GM23248 (cell line): ENCODE measurements at regions not wholly inside any gene's neighbourhood (a gene's known extent, or its start where the extent isn't known, plus 50 kb on each side); places are given as distances from the start of the nearest gene placed in this dataset.
"Not testable (repeated sequence)": the region's sequence is repeated elsewhere in the genome, so short reads cannot be mapped to it uniquely, and the experiment has no call there.

Experiments
- DNase-seq: peaks from one replicate; pipeline ENCODE4 v3.0.0-alpha.2; 2015
- H2AFZ ChIP-seq: fragments of 200-600 bp; sonication (generic); 2 replicates; pipeline ENCODE4 v1.6.1; 2016; ENCODE audit warnings: antibody characterized with exemption
- H3F3A ChIP-seq: fragments of 200-600 bp; sonication (generic); 2 replicates; pipeline ENCODE4 v1.6.1; 2016; ENCODE audit warnings: mild to moderate bottlenecking, antibody characterized with exemption, mixed run types; ENCODE audit not compliant: insufficient read depth
- H3K27ac ChIP-seq: fragments of 200-600 bp; sonication (generic); 2 replicates; pipeline ENCODE4 v1.5.1; 2016; ENCODE audit warnings: mild to moderate bottlenecking
- H3K27me3 ChIP-seq: fragments of 200-600 bp; sonication (generic); replicated peaks from 2 replicates; pipeline ENCODE4 v1.6.1; 2016; ENCODE audit warnings: mild to moderate bottlenecking; ENCODE audit not compliant: insufficient read depth
- H3K36me3 ChIP-seq: fragments of 200-600 bp; sonication (generic); 2 replicates; pipeline ENCODE4 v1.6.1; 2016; ENCODE audit warnings: low read depth, mild to moderate bottlenecking
- H3K4me1 ChIP-seq: fragments of 200-600 bp; sonication (generic); 2 replicates; pipeline ENCODE4 v1.6.1; 2016; ENCODE audit warnings: mild to moderate bottlenecking; ENCODE audit not compliant: insufficient read depth
- H3K4me2 ChIP-seq: fragments of 200-600 bp; sonication (generic); one replicate; pipeline ENCODE4 v1.6.1; 2016; ENCODE audit warnings: mild to moderate bottlenecking; ENCODE audit not compliant: unreplicated experiment
- H3K4me3 ChIP-seq: fragments of 200-600 bp; sonication (generic); 2 replicates; pipeline ENCODE4 v1.5.1; 2016; ENCODE audit warnings: mild to moderate bottlenecking
- H3K79me2 ChIP-seq: fragments of 200-600 bp; sonication (generic); 2 replicates; pipeline ENCODE4 v1.6.1; 2016; ENCODE audit warnings: mild to moderate bottlenecking; ENCODE audit not compliant: insufficient read depth
- H3K9ac ChIP-seq: fragments of 200-600 bp; sonication (generic); 2 replicates; pipeline ENCODE4 v1.6.1; 2016; ENCODE audit warnings: mild to moderate bottlenecking
- H3K9me2 ChIP-seq: fragments of 200-600 bp; sonication (generic); 2 replicates; pipeline ENCODE4 v1.6.1; 2016; ENCODE audit warnings: mixed run types, mild to moderate bottlenecking, moderate library complexity; ENCODE audit not compliant: insufficient read depth
- H3K9me3 ChIP-seq: fragments of 200-600 bp; sonication (generic); one replicate; pipeline ENCODE4 v1.6.1; 2017; ENCODE audit warnings: low read depth
- H4K20me1 ChIP-seq: fragments of 200-600 bp; sonication (generic); 2 replicates; pipeline ENCODE4 v1.6.0; 2016; ENCODE audit not compliant: insufficient read depth
- EZH2 ChIP-seq: fragments of 200-600 bp; sonication (generic); IDR thresholded peaks from 2 replicates; pipeline ENCODE4 v1.6.1; 2018; ENCODE audit warnings: antibody characterized with exemption, mild to moderate bottlenecking; ENCODE audit not compliant: insufficient read depth, poor library complexity, severe bottlenecking
- EZH2phosphoT487 ChIP-seq: fragments of 200-600 bp; sonication (generic); IDR thresholded peaks from 2 replicates; pipeline ENCODE4 v1.6.1; 2018; ENCODE audit warnings: antibody characterized with exemption, moderate library complexity, mild to moderate bottlenecking, low read depth; ENCODE audit not compliant: insufficient read depth
- WGBS, 2 experiments: methylation state at CpG; one replicate each; pipeline ENCODE4 v1.1.6; 2015 to 2017; ENCODE audit warnings: low lambda C conversion rate in 2 of 2, low coverage in 1 of 2; ENCODE audit errors: missing lambda C conversion rate in 2 of 2; 5-methylcytosine and 5-hydroxymethylcytosine counted together
- in situ Hi-C: fragments of 300-500 bp; cut with MboI; formaldehyde crosslinking; loops from 2 replicates; pipeline ENCODE4 v1.15.0; 2020

DNA sequence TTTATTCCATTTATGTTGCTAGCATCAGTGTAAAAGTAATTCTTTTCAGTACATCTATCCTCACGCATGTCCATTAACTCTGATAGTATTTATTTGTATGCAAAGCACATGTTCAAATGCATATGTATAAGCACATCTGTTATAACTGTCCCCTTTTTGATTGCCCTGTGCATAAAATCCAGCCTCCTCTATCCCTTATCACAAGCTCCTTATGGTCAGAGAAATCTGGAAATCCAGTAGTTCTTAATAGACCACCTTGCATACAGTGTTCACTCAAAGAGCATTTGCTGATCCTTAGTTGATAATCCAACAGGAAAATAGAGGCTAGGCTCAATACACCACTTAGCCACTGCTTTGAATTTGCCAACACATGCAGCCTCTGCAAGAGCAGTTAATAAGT, 443.5 kb downstream of the AASDHPPT start:
- H2AFZ ChIP-seq: no peak overlapping the region
- H3K9ac ChIP-seq: no peak overlapping the region
- no peaks in the 10 kb centered on the region for H3F3A ChIP-seq
- DNase-seq: no peak
- H4K20me1 ChIP-seq: no peaks in the 10 kb centered on the region
- WGBS, 2 experiments: 67 to 85% methylated on average over 1 of the region's 1 CpG
- no peaks in the 10 kb centered on the region for H3K9me2 ChIP-seq
- H3K27ac ChIP-seq: no peak overlapping the region
- TF ChIP-seq EZH2: no peak
- TF ChIP-seq EZH2phosphoT487: no peak
- no peaks in the 10 kb centered on the region for H3K9me3 ChIP-seq
- no peak overlapping the region for H3K4me2 ChIP-seq
- no peaks in the 10 kb centered on the region for H3K79me2 ChIP-seq
- no peaks in the 10 kb centered on the region for H3K36me3 ChIP-seq
- no peak overlapping the region for H3K4me3 ChIP-seq
- no peaks in the 10 kb centered on the region for H3K4me1 ChIP-seq
- in situ Hi-C loops: no loop called here
- no peaks in the 10 kb centered on the region for H3K27me3 ChIP-seq

DNA sequence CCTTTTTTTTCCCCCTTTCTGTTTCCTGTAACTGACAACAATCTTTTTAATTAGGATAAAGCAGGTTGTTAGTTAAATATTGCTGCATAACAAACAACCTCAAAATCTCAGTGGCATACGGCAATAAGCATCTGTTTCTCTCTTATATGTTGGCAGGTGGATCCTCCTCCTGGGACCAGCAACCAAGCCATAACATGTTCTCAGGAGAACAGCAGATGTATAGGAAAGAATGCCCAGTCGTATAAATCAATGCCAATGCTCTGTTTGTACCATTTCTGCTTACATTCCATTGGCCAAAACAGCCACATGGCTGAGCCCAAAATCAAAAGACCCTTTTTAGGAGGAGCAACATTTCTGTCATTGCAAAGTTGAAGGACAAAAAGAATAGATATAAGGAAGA, 445.7 kb downstream of the AASDHPPT start:
- Histone ChIP-seq H2AFZ (no peak overlapping the region), H3K4me1 (no peaks in the 10 kb centered on the region), H3K9me2 (no peaks in the 10 kb centered on the region), H3K9ac (no peak overlapping the region), H3K27me3 (no peaks in the 10 kb centered on the region), H3K4me2 (no peak overlapping the region), H3K9me3 (no peaks in the 10 kb centered on the region), H4K20me1 (no peaks in the 10 kb centered on the region), H3K27ac (no peak overlapping the region), H3K79me2 (no peaks in the 10 kb centered on the region), H3F3A (no peaks in the 10 kb centered on the region), H3K36me3 (no peaks in the 10 kb centered on the region), H3K4me3 (no peak overlapping the region)
- in situ Hi-C loops: no loop called here
- no peak for TF ChIP-seq EZH2
- no peak for TF ChIP-seq EZH2phosphoT487
- WGBS, 2 experiments: 11 to 19% methylated on average over 2 of the region's 2 CpGs
- DNase-seq: no peak

DNA sequence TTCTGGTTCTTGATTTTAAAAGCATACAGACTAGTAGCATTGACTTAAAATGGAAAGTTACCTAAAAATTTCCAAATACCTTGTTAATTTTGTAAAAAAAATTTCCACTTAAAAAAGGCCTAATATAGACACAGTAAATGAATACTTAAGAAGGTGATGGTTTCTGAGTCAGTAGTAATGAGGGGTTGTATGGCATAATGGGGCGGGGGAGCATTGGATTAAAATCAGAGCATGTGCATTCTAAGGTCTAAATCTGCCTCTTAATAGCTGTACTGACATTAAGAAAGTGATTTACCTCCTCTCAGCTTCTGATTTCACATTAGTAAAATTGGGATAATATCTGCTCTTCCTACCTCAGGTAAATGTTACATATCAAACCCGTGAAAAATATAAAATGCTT, 446.5 kb downstream of the AASDHPPT start:
- no peaks in the 10 kb centered on the region for H3K79me2 ChIP-seq
- WGBS, 2 experiments: 84% methylated on average over 2 of the region's 2 CpGs
- no peak for DNase-seq
- H3K36me3 ChIP-seq: no peaks in the 10 kb centered on the region
- TF ChIP-seq EZH2 (no peak), EZH2phosphoT487 (no peak)
- no peak overlapping the region for H3K4me2 ChIP-seq
- H3K9me3 ChIP-seq: no peaks in the 10 kb centered on the region
- no peaks in the 10 kb centered on the region for H4K20me1 ChIP-seq
- H3K27me3 ChIP-seq: no peaks in the 10 kb centered on the region
- H3K4me3 ChIP-seq: no peak overlapping the region
- H3K9me2 ChIP-seq: no peaks in the 10 kb centered on the region
- H3K9ac ChIP-seq: no peak overlapping the region
- in situ Hi-C loops: no loop called here
- H3K27ac ChIP-seq: no peak overlapping the region
- no peak overlapping the region for H2AFZ ChIP-seq
- no peaks in the 10 kb centered on the region for H3F3A ChIP-seq
- no peaks in the 10 kb centered on the region for H3K4me1 ChIP-seq

DNA sequence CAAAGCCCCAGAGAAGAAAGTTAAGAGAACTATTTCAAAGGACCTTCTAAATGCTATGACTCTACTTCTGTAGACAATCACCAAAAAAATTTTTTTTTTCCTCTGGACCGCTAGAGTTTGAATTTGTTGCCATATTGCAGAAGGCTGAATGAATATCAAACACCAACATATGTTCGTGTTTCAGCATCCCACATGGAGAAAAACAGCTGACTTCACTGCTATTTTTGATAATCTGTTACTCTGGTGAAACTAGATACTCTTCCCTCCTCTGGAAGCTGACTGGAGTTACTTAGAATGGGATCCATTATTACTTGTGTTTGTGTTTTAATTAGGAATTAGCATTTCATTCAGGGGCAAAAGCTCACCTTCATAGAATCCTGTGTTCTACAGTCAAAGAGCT, 447.0 kb downstream of the AASDHPPT start:
- DNase-seq: no peak
- WGBS, 2 experiments: 6 to 15% methylated on average over 2 of the region's 2 CpGs
- no peak overlapping the region for H3K27ac ChIP-seq
- H3K4me1 ChIP-seq: no peaks in the 10 kb centered on the region
- no peaks in the 10 kb centered on the region for H3K9me2 ChIP-seq
- no peaks in the 10 kb centered on the region for H3F3A ChIP-seq
- TF ChIP-seq EZH2phosphoT487 (no peak), EZH2 (no peak)
- in situ Hi-C loops: no loop called here
- H3K9me3 ChIP-seq: no peaks in the 10 kb centered on the region
- H3K4me3 ChIP-seq: no peak overlapping the region
- no peak overlapping the region for H2AFZ ChIP-seq
- H4K20me1 ChIP-seq: no peaks in the 10 kb centered on the region
- no peaks in the 10 kb centered on the region for H3K36me3 ChIP-seq
- no peaks in the 10 kb centered on the region for H3K27me3 ChIP-seq
- no peak overlapping the region for H3K4me2 ChIP-seq
- H3K79me2 ChIP-seq: no peaks in the 10 kb centered on the region
- no peak overlapping the region for H3K9ac ChIP-seq

DNA sequence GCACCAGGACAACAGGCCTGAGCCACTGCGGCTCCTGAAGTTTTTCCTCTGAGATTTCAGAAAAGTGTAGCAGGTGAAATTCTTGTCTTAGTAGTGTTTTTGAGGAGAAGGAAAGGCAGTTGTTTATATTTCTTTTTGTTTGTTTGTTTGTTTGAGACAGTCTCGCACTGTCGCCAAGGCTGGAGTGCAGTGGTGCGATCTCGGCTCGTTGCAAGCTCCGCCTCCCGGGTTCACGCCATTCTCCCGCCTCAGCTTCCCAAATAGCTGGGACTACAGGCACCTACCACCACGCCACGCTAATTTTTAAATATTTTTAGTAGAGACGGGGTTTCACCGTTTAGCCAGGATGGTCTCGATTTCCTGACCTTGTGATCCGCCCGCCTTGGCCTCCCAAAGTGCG, 454.2 kb downstream of the AASDHPPT start:
- H4K20me1 ChIP-seq, H3K9ac ChIP-seq, H3K79me2 ChIP-seq, H3K4me3 ChIP-seq, H2AFZ ChIP-seq, in situ Hi-C loops, H3K27me3 ChIP-seq, H3K9me2 ChIP-seq, DNase-seq, H3K9me3 ChIP-seq, H3K36me3 ChIP-seq, H3K4me2 ChIP-seq, H3K27ac ChIP-seq, H3K4me1 ChIP-seq, H3F3A ChIP-seq: not testable (repeated sequence)
- WGBS, 2 experiments: 84 to 89% methylated on average over 17 to 18 of the region's 18 CpGs
